IMR-90 (cell line): ENCODE measurements at regions not wholly inside any gene's neighbourhood (a gene's known extent, or its start where the extent isn't known, plus 50 kb on each side); places are given as distances from the start of the nearest gene placed in this dataset.

Source experiments
- ATAC-seq: fragments of 200-7000 bp; cut with Tn5 transposase; 2 replicates; pipeline ENCODE4 v1.9.1; 2020; ENCODE audit warnings: low read depth, mild to moderate bottlenecking, moderate library complexity
- BruUV-seq: library from RNA; stranded (reverse); fragments of 400-500 nt; replicated peaks from 2 replicates; lab custom pipeline; 2021; lab: Mats Ljungman, UMichigan
- CTCF ChIA-PET: fragments of 300-600 bp; formaldehyde crosslinking; extraction: SDS; loops from one replicate; lab custom pipeline; 2021; ENCODE audit warnings: antibody characterized with exemption; lab: Yijun Ruan, JAX
- POLR2A ChIA-PET: fragments of 300-600 bp; sonication (Branson Sonifier 250); formaldehyde crosslinking; loops from one replicate; lab custom pipeline; 2022; ENCODE audit warnings: antibody characterized with exemption; ENCODE audit not compliant: unreplicated experiment; lab: Charles Lee
- DNase-seq: peaks from one replicate; pipeline ENCODE4 v3.0.0; 2013
- H2AFZ ChIP-seq: replicated peaks from 2 replicates; pipeline ENCODE3; 2013; ENCODE audit warnings: low read length, mild to moderate bottlenecking; ENCODE audit not compliant: poor library complexity
- H2AK5ac ChIP-seq: 2 replicates; pipeline ENCODE4 v1.6.1; 2013; ENCODE audit warnings: low read depth, low read length, inconsistent platforms
- H2AK9ac ChIP-seq: replicated peaks from 2 replicates; pipeline ENCODE3; 2013; ENCODE audit warnings: mild to moderate bottlenecking, low read depth, low read length, moderate library complexity; ENCODE audit not compliant: poor library complexity
- H2BK120ac ChIP-seq: 2 replicates; pipeline ENCODE4 v1.6.1; 2013; ENCODE audit warnings: low read depth, low read length, inconsistent platforms
- H2BK15ac ChIP-seq: 3 replicates; pipeline ENCODE4 v1.6.1; 2013; ENCODE audit warnings: low read depth, low read length, inconsistent platforms
- H2BK20ac ChIP-seq: 2 replicates; pipeline ENCODE4 v1.6.1; 2013; ENCODE audit warnings: low read depth, mild to moderate bottlenecking, inconsistent platforms, low read length, moderate library complexity
- H2BK5ac ChIP-seq: 2 replicates; pipeline ENCODE4 v1.6.1; 2013; ENCODE audit warnings: mild to moderate bottlenecking, low read depth, low read length, inconsistent platforms; ENCODE audit not compliant: poor library complexity, severe bottlenecking
- H3K14ac ChIP-seq: replicated peaks from 2 replicates; pipeline ENCODE4 v1.6.1; 2013; ENCODE audit warnings: low read depth, low read length, inconsistent platforms
- H3K18ac ChIP-seq: 2 replicates; pipeline ENCODE4 v1.6.1; 2013; ENCODE audit warnings: low read depth, low read length, control low read depth
- H3K23ac ChIP-seq: 2 replicates; pipeline ENCODE4 v1.6.1; 2013; ENCODE audit warnings: low read depth, low read length, inconsistent platforms
- H3K27ac ChIP-seq: 2 replicates; pipeline ENCODE4 v1.5.1; 2013; ENCODE audit warnings: mild to moderate bottlenecking, control low read depth, low read length; ENCODE audit not compliant: insufficient read depth
- H3K27me3 ChIP-seq: 2 replicates; pipeline ENCODE4 v1.6.1; 2013; ENCODE audit warnings: low read length; ENCODE audit not compliant: control insufficient read depth, insufficient read depth
- H3K36me3 ChIP-seq: 2 replicates; pipeline ENCODE4 v1.6.1; 2013; ENCODE audit warnings: low read length, mixed read lengths; ENCODE audit not compliant: control insufficient read depth, insufficient read depth
- H3K4ac ChIP-seq: 2 replicates; pipeline ENCODE4 v1.6.1; 2013; ENCODE audit warnings: low read depth, low read length, inconsistent platforms
- H3K4me1 ChIP-seq: 2 replicates; pipeline ENCODE4 v1.6.1; 2013; ENCODE audit warnings: low read length, mixed read lengths; ENCODE audit not compliant: control insufficient read depth, insufficient read depth
- H3K4me2 ChIP-seq: 2 replicates; pipeline ENCODE4 v1.6.1; 2013; ENCODE audit warnings: low read depth, mild to moderate bottlenecking, control low read depth, low read length, moderate library complexity
- H3K4me3 ChIP-seq: 2 replicates; pipeline ENCODE4 v1.5.1; 2013; ENCODE audit warnings: low read depth, mild to moderate bottlenecking, control low read depth, low read length, moderate library complexity; ENCODE audit not compliant: insufficient read depth
- H3K56ac ChIP-seq: 2 replicates; pipeline ENCODE4 v1.6.1; 2013; ENCODE audit warnings: low read length, inconsistent platforms; ENCODE audit not compliant: insufficient read depth; ENCODE audit errors: extremely low read depth
- H3K79me1 ChIP-seq, 2 experiments: 2 replicates each; pipeline ENCODE4 v1.6.1; 2013; ENCODE audit warnings: low read length in 2 of 2, inconsistent platforms in 1 of 2, low read depth in 1 of 2
- H3K9ac ChIP-seq: 2 replicates; pipeline ENCODE4 v1.6.1; 2013; ENCODE audit warnings: low read depth, low read length, control low read depth
- H3K9me1 ChIP-seq: 2 replicates; pipeline ENCODE4 v1.6.1; 2013; ENCODE audit warnings: low read length, inconsistent platforms; ENCODE audit not compliant: insufficient read depth
- H3K9me3 ChIP-seq: 2 replicates; pipeline ENCODE4 v1.6.1; 2013; ENCODE audit warnings: low read length; ENCODE audit not compliant: control insufficient read depth, insufficient read depth
- H4K20me1 ChIP-seq: 2 replicates; pipeline ENCODE4 v1.6.1; 2013; ENCODE audit warnings: low read length, inconsistent platforms; ENCODE audit not compliant: insufficient read depth
- H4K5ac ChIP-seq: 2 replicates; pipeline ENCODE4 v1.6.1; 2013; ENCODE audit warnings: mild to moderate bottlenecking, low read depth, low read length, control low read depth
- H4K8ac ChIP-seq, 2 experiments: 2 replicates each; pipeline ENCODE4 v1.6.1; 2013; ENCODE audit warnings: low read depth in 2 of 2, low read length in 2 of 2, control low read depth in 1 of 2, inconsistent platforms in 1 of 2
- H4K91ac ChIP-seq: 2 replicates; pipeline ENCODE4 v1.6.1; 2013; ENCODE audit warnings: low read depth, low read length, inconsistent platforms; ENCODE audit not compliant: insufficient read depth
- BHLHE40 ChIP-seq: fragments of 150-350 bp; IDR thresholded peaks from 2 replicates; pipeline ENCODE4 v1.6.1; 2016; ENCODE audit warnings: mild to moderate bottlenecking, low read depth, low read length
- WGBS, 2 experiments: methylation state at CpG; one replicate each; pipeline versions ENCODE4 v1.1.5 to v1.1.7; 2013; ENCODE audit warnings: missing lambda C conversion rate in 2 of 2; ENCODE audit not compliant: insufficient read length in 1 of 2; ENCODE audit errors: extremely low coverage in 2 of 2; 5-methylcytosine and 5-hydroxymethylcytosine counted together
- dilution Hi-C: fragments of 300-500 bp; cut with HindIII; formaldehyde crosslinking; loops from one replicate; pipeline ENCODE4 v1.14.3; 2018; ENCODE audit warnings: low sequenced_read_pairs; ENCODE audit not compliant: unreplicated experiment
- in situ Hi-C: fragments of 300-500 bp; cut with MboI; formaldehyde crosslinking; loops from 3 replicates; pipeline ENCODE4 v1.14.3; 2019; ENCODE audit warnings: low sequenced_read_pairs, inconsistent platforms, mixed read lengths
- intact Hi-C: fragments of 100-400 bp; cut with micrococcal nuclease; formaldehyde crosslinking; loops from 2 replicates; pipeline ENCODE4 v1.10.0; 2022
- TF ChIP-seq, protein P1 (sequence below): conservative IDR thresholded peaks from 2 replicates; pipeline ENCODE4 v1.5.1; 2012; ENCODE audit warnings: mild to moderate bottlenecking, low read depth, low read length, improper control_type of control experiment

DNA sequence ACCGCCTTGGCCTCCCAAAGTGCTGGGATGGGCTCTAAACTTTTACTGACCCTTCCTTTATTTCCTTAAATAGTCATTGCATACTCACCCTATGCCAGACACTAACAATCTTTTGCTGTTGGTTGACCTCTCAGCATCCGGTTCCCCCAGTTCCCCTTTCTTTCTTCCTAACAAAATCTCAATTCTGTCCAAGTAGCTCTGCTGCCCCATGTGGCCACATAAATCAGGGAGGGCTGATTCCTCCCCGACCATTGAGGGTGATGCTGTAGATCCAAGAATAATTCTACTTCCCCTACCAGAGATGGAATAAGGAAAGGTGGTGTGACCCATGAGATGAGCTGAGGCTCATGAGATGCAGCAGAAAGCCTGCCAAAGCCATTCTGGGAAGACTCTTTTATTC, 315.3 kb upstream of the MSX2 start:
- H3K9me1 ChIP-seq: no peaks in the 10 kb centered on the region
- no peak for ATAC-seq
- no peaks in the 10 kb centered on the region for H4K20me1 ChIP-seq
- in situ Hi-C loops (loop anchor here (25.0 kb wide), 1 partner anchor 328 kb away; no protein-coding TSS in a partner anchor), intact Hi-C loops (no loop called here), dilution Hi-C loops (no loop called here)
- H3K9ac ChIP-seq: no peak overlapping the region
- no peak overlapping the region for H2BK120ac ChIP-seq
- no peak overlapping the region for H3K4me2 ChIP-seq
- H3K9me3 ChIP-seq: no peaks in the 10 kb centered on the region
- H3K27me3 ChIP-seq: peaks cover 9% of the 10 kb centered on the region
- no peak overlapping the region for H2BK15ac ChIP-seq
- no peak overlapping the region for H4K8ac ChIP-seq
- no peak for DNase-seq
- H3K23ac ChIP-seq: no peak overlapping the region
- H3K36me3 ChIP-seq: no peaks in the 10 kb centered on the region
- no peak overlapping the region for H3K4ac ChIP-seq
- H4K91ac ChIP-seq: no peak overlapping the region
- no peak overlapping the region for H3K27ac ChIP-seq
- no peak overlapping the region for H2AFZ ChIP-seq
- no peak overlapping the region for H3K14ac ChIP-seq
- no TSS peak for BruUV-seq
- H2BK20ac ChIP-seq: no peak overlapping the region
- no peak for TF ChIP-seq BHLHE40
- TF ChIP-seq, protein P1, sequence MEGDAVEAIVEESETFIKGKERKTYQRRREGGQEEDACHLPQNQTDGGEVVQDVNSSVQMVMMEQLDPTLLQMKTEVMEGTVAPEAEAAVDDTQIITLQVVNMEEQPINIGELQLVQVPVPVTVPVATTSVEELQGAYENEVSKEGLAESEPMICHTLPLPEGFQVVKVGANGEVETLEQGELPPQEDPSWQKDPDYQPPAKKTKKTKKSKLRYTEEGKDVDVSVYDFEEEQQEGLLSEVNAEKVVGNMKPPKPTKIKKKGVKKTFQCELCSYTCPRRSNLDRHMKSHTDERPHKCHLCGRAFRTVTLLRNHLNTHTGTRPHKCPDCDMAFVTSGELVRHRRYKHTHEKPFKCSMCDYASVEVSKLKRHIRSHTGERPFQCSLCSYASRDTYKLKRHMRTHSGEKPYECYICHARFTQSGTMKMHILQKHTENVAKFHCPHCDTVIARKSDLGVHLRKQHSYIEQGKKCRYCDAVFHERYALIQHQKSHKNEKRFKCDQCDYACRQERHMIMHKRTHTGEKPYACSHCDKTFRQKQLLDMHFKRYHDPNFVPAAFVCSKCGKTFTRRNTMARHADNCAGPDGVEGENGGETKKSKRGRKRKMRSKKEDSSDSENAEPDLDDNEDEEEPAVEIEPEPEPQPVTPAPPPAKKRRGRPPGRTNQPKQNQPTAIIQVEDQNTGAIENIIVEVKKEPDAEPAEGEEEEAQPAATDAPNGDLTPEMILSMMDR: 0 out of 2 replicates have a peak, but pooled peaks have one; percentile 4
- H2AK9ac ChIP-seq: no peak overlapping the region
- H4K5ac ChIP-seq: no peak overlapping the region
- no peaks in the 10 kb centered on the region for H3K79me1 ChIP-seq
- no peak overlapping the region for H2BK5ac ChIP-seq
- no peak overlapping the region for H3K4me3 ChIP-seq
- ChIA-PET CTCF (no interaction called here), POLR2A (no interaction called here)
- no peak overlapping the region for H3K18ac ChIP-seq
- H2AK5ac ChIP-seq: no peak overlapping the region
- no CpG with 5 or more reads among the region's 3 CpGs for WGBS, 2 experiments
- no peak overlapping the region for H3K56ac ChIP-seq
- peaks cover 2% of the 10 kb centered on the region; the same call in 1 of the 2 replicates for H3K4me1 ChIP-seq
